ENCODE measurements at regions not wholly inside any gene's neighbourhood (a gene's known extent, or its start where the extent isn't known, plus 50 kb on each side); places are given as distances from the start of the nearest gene placed in this dataset.
A peak's percentile ranks its signal among the peaks of the same experiment; 100 is the strongest.

- H3K27ac Mint-ChIP-seq (ENCODE audit: low read depth, unreplicated experiment), result no peak overlapping the region
- intact Hi-C loops (cut with micrococcal nuclease), result loop anchor here (10.0 kb wide), 1 partner anchor 436 kb away; the partner anchor contains the start of gene STC2
Measured at GRCh38 chr5:173760461-173761177, 127.5 kb upstream of the CPEB4 start.

GRCh38 chr5:173761178-173761513, 127.0 kb upstream of the CPEB4 start:
- Mint-ChIP-seq H3K4me1 (ENCODE audit: insufficient read depth, unreplicated experiment) (peaks cover 26% of the 10 kb centered on the region), H3K4me3 (ENCODE audit: unreplicated experiment) (no peak overlapping the region), H3K9me3 (ENCODE audit: unreplicated experiment) (no peaks in the 10 kb centered on the region), H3K27me3 (ENCODE audit: insufficient read depth, unreplicated experiment) (no peaks in the 10 kb centered on the region), H3K27ac (ENCODE audit: low read depth, unreplicated experiment) (no peak overlapping the region), H3K36me3 (ENCODE audit: insufficient read depth, unreplicated experiment) (no peaks in the 10 kb centered on the region)
- no TSS peak for BruUV-seq (replicated peaks)
- DNase-seq (ENCODE audit: unreplicated experiment), result no peak
- intact Hi-C loops (cut with micrococcal nuclease), result loop anchor here (10.0 kb wide), 1 partner anchor 436 kb away; the partner anchor contains the start of gene STC2
- ChIA-PET CTCF (interaction anchor here (0.6 kb wide), 2 partner anchors 15 to 182 kb away, joined by 3 read pairs; no protein-coding TSS in a partner anchor), POLR2A (no interaction called here)
- TF ChIP-seq CTCF (IDR thresholded peaks at IDR 0.05; ENCODE audit: unreplicated experiment), result no peak

More at GRCh38 chr5:173760461-173761177, 127.5 kb upstream of the CPEB4 start:
- Mint-ChIP-seq H3K36me3 (ENCODE audit: insufficient read depth, unreplicated experiment) (no peaks in the 10 kb centered on the region), H3K9me3 (ENCODE audit: unreplicated experiment) (no peaks in the 10 kb centered on the region), H3K4me1 (ENCODE audit: insufficient read depth, unreplicated experiment) (peaks cover 20% of the 10 kb centered on the region), H3K27me3 (ENCODE audit: insufficient read depth, unreplicated experiment) (no peaks in the 10 kb centered on the region), H3K4me3 (ENCODE audit: unreplicated experiment) (no peak overlapping the region)
- ChIA-PET CTCF (interaction anchor here (0.9 kb wide), 1 partner anchor 1048 kb away, joined by 3 read pairs; no protein-coding TSS in a partner anchor), POLR2A (interaction anchor here (0.6 to 1.9 kb wide), 2 partner anchors 56 to 127 kb away, joined by 3 to 10 read pairs; partner anchors contain the start of gene CPEB4)
- no peak for TF ChIP-seq CTCF (IDR thresholded peaks at IDR 0.05; ENCODE audit: unreplicated experiment)
- DNase-seq (ENCODE audit: unreplicated experiment), result no peak
- BruUV-seq (replicated peaks), result no TSS peak

- H3K27me3 Mint-ChIP-seq (ENCODE audit: insufficient read depth, unreplicated experiment), result no peaks in the 10 kb centered on the region
- ChIA-PET POLR2A (interaction anchor here (0.8 to 7.5 kb wide), 3 partner anchors 29 to 156 kb away, joined by 7 to 112 read pairs (median 14); no protein-coding TSS in a partner anchor), CTCF (no interaction called here)
- no peaks in the 10 kb centered on the region for H3K36me3 Mint-ChIP-seq (ENCODE audit: insufficient read depth, unreplicated experiment)
- H3K4me1 Mint-ChIP-seq (ENCODE audit: insufficient read depth, unreplicated experiment), result peaks cover 29% of the 10 kb centered on the region
- no peak for TF ChIP-seq CTCF (IDR thresholded peaks at IDR 0.05; ENCODE audit: unreplicated experiment)
- no peaks in the 10 kb centered on the region for H3K9me3 Mint-ChIP-seq (ENCODE audit: unreplicated experiment)
- H3K4me3 Mint-ChIP-seq (ENCODE audit: unreplicated experiment), result no peak overlapping the region
- DNase-seq (ENCODE audit: unreplicated experiment), result no peak
- H3K27ac Mint-ChIP-seq (ENCODE audit: low read depth, unreplicated experiment), result no peak overlapping the region
- intact Hi-C loops (cut with micrococcal nuclease), result loop anchor here (10.0 kb wide), 1 partner anchor 437 kb away; the partner anchor contains the start of gene STC2
- BruUV-seq (replicated peaks), result no TSS peak
Measured at GRCh38 chr5:173762045-173762444, 126.1 kb upstream of the CPEB4 start.

- H3K9me3 Mint-ChIP-seq (ENCODE audit: unreplicated experiment), result no peaks in the 10 kb centered on the region
- peak; percentile 47 for DNase-seq (ENCODE audit: unreplicated experiment)
- ChIA-PET CTCF (interaction anchor here (1.4 to 1.9 kb wide), 2 partner anchors 8 to 147 kb away, joined by 3 to 5 read pairs; no protein-coding TSS in a partner anchor), POLR2A (interaction anchor here (0.8 to 10.9 kb wide), 6 partner anchors 28 to 156 kb away, joined by 7 to 176 read pairs (median 69); partner anchors contain the start of gene CPEB4)
- TF ChIP-seq CTCF (IDR thresholded peaks at IDR 0.05; ENCODE audit: unreplicated experiment), result no peak
- no peaks in the 10 kb centered on the region for H3K27me3 Mint-ChIP-seq (ENCODE audit: insufficient read depth, unreplicated experiment)
- H3K36me3 Mint-ChIP-seq (ENCODE audit: insufficient read depth, unreplicated experiment), result no peaks in the 10 kb centered on the region
- H3K4me3 Mint-ChIP-seq (ENCODE audit: unreplicated experiment), result no peak overlapping the region
- peaks cover 35% of the 10 kb centered on the region for H3K4me1 Mint-ChIP-seq (ENCODE audit: insufficient read depth, unreplicated experiment)
- intact Hi-C loops (cut with micrococcal nuclease), result loop anchor here (10.0 kb wide), 1 partner anchor 438 kb away; the partner anchor contains the start of gene STC2
- peak overlapping the region; percentile 77 for H3K27ac Mint-ChIP-seq (ENCODE audit: low read depth, unreplicated experiment)
- no TSS peak for BruUV-seq (replicated peaks)
Measured at GRCh38 chr5:173762930-173763329, 125.2 kb upstream of the CPEB4 start.
